Tibial nerve (tissue), 4 donors: ENCODE measurements at regions not wholly inside any gene's neighbourhood (a gene's known extent, or its start where the extent isn't known, plus 50 kb on each side); places are given as distances from the start of the nearest gene placed in this dataset.

Experiments
- CTCF ChIP-seq, 5 experiments: fragments of 200-600 bp in 3 of 5; fragments of 450-650 bp in 2 of 5; sonication (generic) in 3 of 5; IDR thresholded peaks; one replicate each; pipeline ENCODE4 v1.5.1; 2016 to 2019; ENCODE audit warnings: antibody characterized with exemption in 5 of 5, mild to moderate bottlenecking in 3 of 5, moderate library complexity in 2 of 5
- EP300 ChIP-seq, 2 donors: sonication (generic); formaldehyde crosslinking; IDR thresholded peaks; one replicate each; pipeline ENCODE4 v1.6.1; 2017; ENCODE audit warnings: antibody characterized with exemption in 2 of 2, mild to moderate bottlenecking in 1 of 2
- POLR2A ChIP-seq, 2 donors: fragments of 450-650 bp; IDR thresholded peaks; one replicate each; pipeline ENCODE4 v1.6.1; 2017; ENCODE audit warnings: antibody characterized with exemption in 2 of 2, mild to moderate bottlenecking in 2 of 2, moderate library complexity in 2 of 2

- TF ChIP-seq CTCF (IDR thresholded peaks at IDR 0.05): no peak
- TF ChIP-seq POLR2A (IDR thresholded peaks at IDR 0.05): no peak
- no peak for TF ChIP-seq EP300 (IDR thresholded peaks at IDR 0.05)
Measured at GRCh38 chr20:37458761-37459160, 62.3 kb upstream of the NNAT start.
